ENCODE measurements at regions not wholly inside any gene's neighbourhood (a gene's known extent, or its start where the extent isn't known, plus 50 kb on each side); places are given as distances from the start of the nearest gene placed in this dataset.

GRCh38 chr11:15775015-15775541 is 581.3 kb downstream of the SOX6 start:
- TF ChIP-seq CTCF (IDR thresholded peaks at IDR 0.05; ENCODE audit: low read depth, low read length, missing control alignments), result no peak
- no peak overlapping the region for H3K4me3 ChIP-seq (ENCODE audit: low read depth, low read length)
- no peak for DNase-seq (ENCODE audit: low read depth)

GRCh38 chr11:15775797-15776196 is 580.5 kb downstream of the SOX6 start:
- no peak for TF ChIP-seq CTCF (IDR thresholded peaks at IDR 0.05; ENCODE audit: low read depth, low read length, missing control alignments)
- DNase-seq (ENCODE audit: low read depth), result no peak
- no peak overlapping the region for H3K4me3 ChIP-seq (ENCODE audit: low read depth, low read length)

- TF ChIP-seq CTCF (IDR thresholded peaks at IDR 0.05; ENCODE audit: low read depth, low read length, missing control alignments), result no peak
- DNase-seq (ENCODE audit: low read depth), result no peak
- H3K4me3 ChIP-seq (ENCODE audit: low read depth, low read length), result no peak overlapping the region
Observed at GRCh38 chr11:15776366-15776765, 580.0 kb downstream of the SOX6 start.

- TF ChIP-seq CTCF (IDR thresholded peaks at IDR 0.05; ENCODE audit: low read depth, low read length, missing control alignments), result no peak
- no peak overlapping the region for H3K4me3 ChIP-seq (ENCODE audit: low read depth, low read length)
- DNase-seq (ENCODE audit: low read depth), result no peak
Observed at GRCh38 chr11:15779518-15779917, 576.8 kb downstream of the SOX6 start.

GRCh38 chr11:15780382-15780781 is 576.0 kb downstream of the SOX6 start:
- no peak for TF ChIP-seq CTCF (IDR thresholded peaks at IDR 0.05; ENCODE audit: low read depth, low read length, missing control alignments)
- DNase-seq (ENCODE audit: low read depth), result no peak
- no peak overlapping the region for H3K4me3 ChIP-seq (ENCODE audit: low read depth, low read length)

- DNase-seq (ENCODE audit: low read depth), result no peak
- no peak overlapping the region for H3K4me3 ChIP-seq (ENCODE audit: low read depth, low read length)
- no peak for TF ChIP-seq CTCF (IDR thresholded peaks at IDR 0.05; ENCODE audit: low read depth, low read length, missing control alignments)
Observed at GRCh38 chr11:15780837-15781236, 575.5 kb downstream of the SOX6 start.

- H3K4me3 ChIP-seq (ENCODE audit: low read depth, low read length), result no peak overlapping the region
- DNase-seq (ENCODE audit: low read depth), result no peak
- TF ChIP-seq CTCF (IDR thresholded peaks at IDR 0.05; ENCODE audit: low read depth, low read length, missing control alignments), result no peak
Observed at GRCh38 chr11:15783619-15784018, 572.7 kb downstream of the SOX6 start.
